Mesenchymal stem cell (in vitro differentiated cells and primary cell): ENCODE measurements at regions not wholly inside any gene's neighbourhood (a gene's known extent, or its start where the extent isn't known, plus 50 kb on each side); places are given as distances from the start of the nearest gene placed in this dataset.

Experiments
- DNase-seq: peaks from one replicate; pipeline ENCODE4 v3.0.0-alpha.2; 2013
- H2AFZ ChIP-seq: one replicate; pipeline ENCODE4 v1.6.1; 2013; ENCODE audit warnings: low read depth, mild to moderate bottlenecking, control low read depth, inconsistent platforms, low read length, moderate library complexity
- H2AK5ac ChIP-seq: 2 replicates; pipeline ENCODE4 v1.6.1; 2013; ENCODE audit warnings: low read length, moderate library complexity, mild to moderate bottlenecking, inconsistent platforms; ENCODE audit not compliant: severe bottlenecking
- H2BK120ac ChIP-seq: one replicate; pipeline ENCODE4 v1.6.1; 2013; ENCODE audit warnings: low read depth, mild to moderate bottlenecking, inconsistent platforms, low read length, moderate library complexity
- H2BK12ac ChIP-seq, 2 experiments: one replicate each; pipeline ENCODE4 v1.6.1; 2013; ENCODE audit warnings: inconsistent platforms in 2 of 2, low read length in 2 of 2, mild to moderate bottlenecking in 2 of 2, moderate library complexity in 2 of 2, control low read depth in 1 of 2
- H2BK15ac ChIP-seq: one replicate; pipeline ENCODE4 v1.6.1; 2013; ENCODE audit warnings: mild to moderate bottlenecking, low read depth, inconsistent platforms; ENCODE audit not compliant: poor library complexity, severe bottlenecking
- H2BK5ac ChIP-seq: 2 replicates; pipeline ENCODE4 v1.6.1; 2013; ENCODE audit warnings: low read depth, mild to moderate bottlenecking, low read length, control low read depth, inconsistent platforms; ENCODE audit not compliant: poor library complexity, severe bottlenecking
- H3K14ac ChIP-seq, 2 experiments: one replicate each; pipeline ENCODE4 v1.6.1; 2013; ENCODE audit warnings: inconsistent platforms in 2 of 2, low read length in 2 of 2, control low read depth in 1 of 2, mild to moderate bottlenecking in 1 of 2, moderate library complexity in 1 of 2
- H3K18ac ChIP-seq, 2 experiments: one replicate each; pipeline ENCODE4 v1.6.1; 2013; ENCODE audit warnings: inconsistent platforms in 2 of 2, low read length in 2 of 2, control low read depth in 1 of 2, low read depth in 1 of 2, mild to moderate bottlenecking in 1 of 2
- H3K23ac ChIP-seq, 2 experiments: one replicate each; pipeline ENCODE4 v1.6.1; 2013; ENCODE audit warnings: inconsistent platforms in 2 of 2, low read length in 2 of 2, mild to moderate bottlenecking in 2 of 2, moderate library complexity in 2 of 2, control low read depth in 1 of 2
- H3K27ac ChIP-seq: 2 replicates; pipeline ENCODE4 v1.5.1; 2013; ENCODE audit warnings: mild to moderate bottlenecking, moderate library complexity, low read length, control low read depth, inconsistent platforms; ENCODE audit not compliant: poor library complexity, severe bottlenecking
- H3K27me3 ChIP-seq, 2 experiments: 2 replicates each; pipeline versions ENCODE4 v1.6.1 to v1.7.0; 2013; ENCODE audit warnings: low read length in 2 of 2, mild to moderate bottlenecking in 2 of 2, moderate library complexity in 2 of 2, control low read depth in 1 of 2, inconsistent platforms in 1 of 2; ENCODE audit not compliant: control insufficient read depth in 1 of 2, insufficient read depth in 1 of 2
- H3K36me3 ChIP-seq, 2 experiments: 2 replicates each; pipeline versions ENCODE4 v1.6.1 to v1.7.0; 2013; ENCODE audit warnings: low read length in 2 of 2, control low read depth in 1 of 2, inconsistent platforms in 1 of 2, low read depth in 1 of 2, mild to moderate bottlenecking in 1 of 2; ENCODE audit not compliant: insufficient read depth in 2 of 2, control insufficient read depth in 1 of 2
- H3K4ac ChIP-seq, 2 experiments: one replicate each; pipeline ENCODE4 v1.6.1; 2013; ENCODE audit warnings: inconsistent platforms in 2 of 2, low read length in 2 of 2, mild to moderate bottlenecking in 2 of 2, moderate library complexity in 2 of 2, control low read depth in 1 of 2, low read depth in 1 of 2
- H3K4me1 ChIP-seq: 2 replicates; pipeline ENCODE4 v1.6.1; 2013; ENCODE audit warnings: low read depth, low read length, control low read depth; ENCODE audit not compliant: control insufficient read depth, insufficient read depth
- H3K4me2 ChIP-seq: 2 replicates; pipeline ENCODE4 v1.6.1; 2013; ENCODE audit warnings: low read length, mild to moderate bottlenecking, inconsistent platforms; ENCODE audit not compliant: poor library complexity, severe bottlenecking
- H3K4me3 ChIP-seq, 2 experiments: 2 replicates each; pipeline versions ENCODE4 v1.5.1 to v1.7.0; 2013; ENCODE audit warnings: low read length in 2 of 2, mild to moderate bottlenecking in 2 of 2, control low read depth in 1 of 2, low read depth in 1 of 2; ENCODE audit not compliant: insufficient read depth in 1 of 2
- H3K79me1 ChIP-seq: replicated peaks from 2 replicates; pipeline ENCODE4 v1.6.1; 2013; ENCODE audit warnings: mild to moderate bottlenecking, control low read depth, low read length, inconsistent platforms; ENCODE audit not compliant: poor library complexity, severe bottlenecking
- H3K9ac ChIP-seq: 2 replicates; pipeline ENCODE4 v1.7.0; 2013; ENCODE audit warnings: mild to moderate bottlenecking, low read length, moderate library complexity
- H3K9me3 ChIP-seq: 2 replicates; pipeline ENCODE4 v1.7.0; 2013; ENCODE audit warnings: mild to moderate bottlenecking, low read length; ENCODE audit not compliant: control insufficient read depth
- H4K8ac ChIP-seq: one replicate; pipeline ENCODE4 v1.6.1; 2013; ENCODE audit warnings: inconsistent platforms, mild to moderate bottlenecking, low read length, moderate library complexity
- H4K91ac ChIP-seq: one replicate; pipeline ENCODE4 v1.6.1; 2013; ENCODE audit warnings: mild to moderate bottlenecking, low read length, inconsistent platforms
- WGBS: methylation state at CpG from one replicate; pipeline ENCODE4 v1.1.7; 2013; ENCODE audit warnings: mixed read lengths; 5-methylcytosine and 5-hydroxymethylcytosine counted together

- Histone ChIP-seq H3K4me3 (no peak overlapping the region), H2BK15ac (no peak overlapping the region), H3K79me1 (no peaks in the 10 kb centered on the region), H2AK5ac (no peak overlapping the region), H4K91ac (no peak overlapping the region), H3K27ac (no peak overlapping the region), H3K4me2 (no peak overlapping the region), H3K4me1 (no peaks in the 10 kb centered on the region), H3K36me3 (no peaks in the 10 kb centered on the region), H3K14ac (no peak overlapping the region), H2BK12ac (no peak overlapping the region), H3K9ac (no peak overlapping the region), H2AFZ (no peak overlapping the region), H3K18ac (no peak overlapping the region), H2BK5ac (no peak overlapping the region), H3K4ac (no peak overlapping the region), H3K9me3 (no peaks in the 10 kb centered on the region), H4K8ac (no peak overlapping the region), H2BK120ac (no peak overlapping the region), H3K27me3 (no peaks in the 10 kb centered on the region), H3K23ac (no peak overlapping the region)
- whole genome bisulfite sequencing = 85% methylated on average over 2 of the region's 3 CpGs
- no peak for DNase-seq
These were observed 705.6 kb downstream of the UTRN start for GRCh38 chr6:144990784-144991183.

DNA sequence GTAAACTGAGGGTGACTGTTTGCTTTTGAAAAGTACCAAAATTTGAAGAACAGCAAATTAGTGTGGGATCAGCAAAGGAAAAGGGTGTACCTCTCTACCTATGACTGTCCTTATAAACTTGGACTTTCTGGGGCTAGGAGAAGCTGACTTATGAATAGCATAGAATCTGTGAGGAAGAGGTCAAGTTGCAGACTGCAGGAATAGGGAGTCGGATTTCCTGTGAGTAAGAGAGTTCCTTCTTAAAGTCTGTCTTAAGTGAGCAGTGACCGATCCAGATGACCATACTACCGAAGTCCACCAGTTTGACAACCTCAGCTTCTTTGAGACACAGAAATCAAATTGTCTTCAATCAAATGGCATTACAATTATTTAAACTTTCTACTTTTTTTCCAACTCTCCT lies 708.7 kb downstream of the UTRN start:
- Histone ChIP-seq H3K27me3 (no peaks in the 10 kb centered on the region), H2BK120ac (no peak overlapping the region), H2BK5ac (no peak overlapping the region), H3K9me3 (no peaks in the 10 kb centered on the region), H3K4me2 (no peak overlapping the region), H4K91ac (no peak overlapping the region), H3K9ac (no peak overlapping the region), H3K14ac (no peak overlapping the region), H2AK5ac (no peak overlapping the region), H2AFZ (no peak overlapping the region), H3K4me3 (no peak overlapping the region), H2BK12ac (no peak overlapping the region), H3K27ac (no peak overlapping the region), H3K4me1 (no peaks in the 10 kb centered on the region), H3K79me1 (no peaks in the 10 kb centered on the region), H3K36me3 (no peaks in the 10 kb centered on the region), H3K4ac (no peak overlapping the region), H2BK15ac (no peak overlapping the region), H4K8ac (no peak overlapping the region), H3K23ac (no peak overlapping the region), H3K18ac (no peak overlapping the region)
- no peak for DNase-seq
- WGBS = 74% methylated on average over 3 of the region's 3 CpGs

GRCh38 chr6:144997996-144998395 lies 712.9 kb downstream of the UTRN start:
- H3K36me3 ChIP-seq = no peaks in the 10 kb centered on the region
- WGBS = 96% methylated on average over 3 of the region's 3 CpGs
- H3K4me1 ChIP-seq = no peaks in the 10 kb centered on the region
- no peak overlapping the region for H3K18ac ChIP-seq
- no peak overlapping the region for H3K27ac ChIP-seq
- no peaks in the 10 kb centered on the region for H3K79me1 ChIP-seq
- H2BK15ac ChIP-seq = no peak overlapping the region
- H3K9ac ChIP-seq = no peak overlapping the region
- H2AFZ ChIP-seq = no peak overlapping the region
- no peak overlapping the region for H4K8ac ChIP-seq
- no peak overlapping the region for H2BK5ac ChIP-seq
- DNase-seq = no peak
- no peak overlapping the region for H3K4me2 ChIP-seq
- H3K23ac ChIP-seq = no peak overlapping the region
- no peak overlapping the region for H3K4ac ChIP-seq
- H3K14ac ChIP-seq = no peak overlapping the region
- no peaks in the 10 kb centered on the region for H3K9me3 ChIP-seq
- H2AK5ac ChIP-seq = no peak overlapping the region
- no peak overlapping the region for H4K91ac ChIP-seq
- H3K27me3 ChIP-seq = no peaks in the 10 kb centered on the region
- no peak overlapping the region for H2BK120ac ChIP-seq
- no peak overlapping the region for H3K4me3 ChIP-seq
- H2BK12ac ChIP-seq = no peak overlapping the region

- H3K4ac ChIP-seq = no peak overlapping the region
- no peak overlapping the region for H3K4me3 ChIP-seq
- H2BK120ac ChIP-seq = no peak overlapping the region
- no peak overlapping the region for H3K27ac ChIP-seq
- no peaks in the 10 kb centered on the region for H3K9me3 ChIP-seq
- no peak for DNase-seq
- H2AFZ ChIP-seq = no peak overlapping the region
- H3K18ac ChIP-seq = no peak overlapping the region
- H3K4me1 ChIP-seq = no peaks in the 10 kb centered on the region
- H2AK5ac ChIP-seq = no peak overlapping the region
- H3K14ac ChIP-seq = no peak overlapping the region
- no peak overlapping the region for H2BK5ac ChIP-seq
- H3K9ac ChIP-seq = no peak overlapping the region
- no peak overlapping the region for H2BK15ac ChIP-seq
- H3K27me3 ChIP-seq = no peaks in the 10 kb centered on the region
- no peak overlapping the region for H3K23ac ChIP-seq
- WGBS = 83% methylated on average over 1 of the region's 1 CpG
- H4K91ac ChIP-seq = no peak overlapping the region
- no peak overlapping the region for H2BK12ac ChIP-seq
- no peaks in the 10 kb centered on the region for H3K79me1 ChIP-seq
- H3K4me2 ChIP-seq = no peak overlapping the region
- no peaks in the 10 kb centered on the region for H3K36me3 ChIP-seq
- H4K8ac ChIP-seq = no peak overlapping the region
These were observed 714.0 kb downstream of the UTRN start for GRCh38 chr6:144999127-144999526.
